ENCODE measurements at regions not wholly inside any gene's neighbourhood (a gene's known extent, or its start where the extent isn't known, plus 50 kb on each side); places are given as distances from the start of the nearest gene placed in this dataset.

- TF ChIP-seq POLR2A (IDR thresholded peaks at IDR 0.05): no peak
- no peak for TF ChIP-seq CTCF (IDR thresholded peaks at IDR 0.05)
- TF ChIP-seq POLR2AphosphoS5 (IDR thresholded peaks at IDR 0.05): no peak
Measured at GRCh38 chr12:90338365-90338764, 616.6 kb downstream of the CCER1 start.

Measured in stomach (tissue), 4 donors.